ENCODE measurements at regions not wholly inside any gene's neighbourhood (a gene's known extent, or its start where the extent isn't known, plus 50 kb on each side); places are given as distances from the start of the nearest gene placed in this dataset.
A peak's percentile ranks its signal among the peaks of the same experiment; 100 is the strongest.

DNA sequence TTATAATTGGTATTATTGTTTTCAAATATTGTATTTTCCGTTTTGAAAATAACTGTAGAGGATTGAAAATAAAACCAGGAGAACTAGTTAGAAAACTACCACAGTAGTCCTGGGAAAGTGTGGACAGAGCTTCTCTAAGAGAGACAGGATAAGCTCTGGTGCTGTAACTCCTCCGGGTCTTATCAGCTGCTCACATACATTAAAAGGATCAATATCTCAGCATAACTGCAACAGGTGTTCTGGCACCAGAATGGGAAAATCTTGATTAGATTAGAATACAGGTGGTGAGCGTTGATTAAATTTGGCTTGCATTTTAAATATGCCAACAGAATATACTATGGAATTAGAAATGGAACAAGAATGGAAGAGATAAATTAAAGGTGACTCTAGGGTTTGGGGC lies 1138.9 kb upstream of the ADGRB3 start (continued):
- TF ChIP-seq, protein P1, sequence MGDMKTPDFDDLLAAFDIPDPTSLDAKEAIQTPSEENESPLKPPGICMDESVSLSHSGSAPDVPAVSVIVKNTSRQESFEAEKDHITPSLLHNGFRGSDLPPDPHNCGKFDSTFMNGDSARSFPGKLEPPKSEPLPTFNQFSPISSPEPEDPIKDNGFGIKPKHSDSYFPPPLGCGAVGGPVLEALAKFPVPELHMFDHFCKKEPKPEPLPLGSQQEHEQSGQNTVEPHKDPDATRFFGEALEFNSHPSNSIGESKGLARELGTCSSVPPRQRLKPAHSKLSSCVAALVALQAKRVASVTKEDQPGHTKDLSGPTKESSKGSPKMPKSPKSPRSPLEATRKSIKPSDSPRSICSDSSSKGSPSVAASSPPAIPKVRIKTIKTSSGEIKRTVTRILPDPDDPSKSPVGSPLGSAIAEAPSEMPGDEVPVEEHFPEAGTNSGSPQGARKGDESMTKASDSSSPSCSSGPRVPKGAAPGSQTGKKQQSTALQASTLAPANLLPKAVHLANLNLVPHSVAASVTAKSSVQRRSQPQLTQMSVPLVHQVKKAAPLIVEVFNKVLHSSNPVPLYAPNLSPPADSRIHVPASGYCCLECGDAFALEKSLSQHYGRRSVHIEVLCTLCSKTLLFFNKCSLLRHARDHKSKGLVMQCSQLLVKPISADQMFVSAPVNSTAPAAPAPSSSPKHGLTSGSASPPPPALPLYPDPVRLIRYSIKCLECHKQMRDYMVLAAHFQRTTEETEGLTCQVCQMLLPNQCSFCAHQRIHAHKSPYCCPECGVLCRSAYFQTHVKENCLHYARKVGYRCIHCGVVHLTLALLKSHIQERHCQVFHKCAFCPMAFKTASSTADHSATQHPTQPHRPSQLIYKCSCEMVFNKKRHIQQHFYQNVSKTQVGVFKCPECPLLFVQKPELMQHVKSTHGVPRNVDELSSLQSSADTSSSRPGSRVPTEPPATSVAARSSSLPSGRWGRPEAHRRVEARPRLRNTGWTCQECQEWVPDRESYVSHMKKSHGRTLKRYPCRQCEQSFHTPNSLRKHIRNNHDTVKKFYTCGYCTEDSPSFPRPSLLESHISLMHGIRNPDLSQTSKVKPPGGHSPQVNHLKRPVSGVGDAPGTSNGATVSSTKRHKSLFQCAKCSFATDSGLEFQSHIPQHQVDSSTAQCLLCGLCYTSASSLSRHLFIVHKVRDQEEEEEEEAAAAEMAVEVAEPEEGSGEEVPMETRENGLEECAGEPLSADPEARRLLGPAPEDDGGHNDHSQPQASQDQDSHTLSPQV (IDR thresholded peaks at IDR 0.05): no peak
- TF ChIP-seq HSF4 (CRISPR knock-in tag; IDR thresholded peaks at IDR 0.05; ENCODE audit: borderline replicate concordance) (no peak), POLR3A (IDR thresholded peaks at IDR 0.05; ENCODE audit: borderline replicate concordance, extremely low read depth, insufficient read depth, insufficient read length) (no peak), ZNF140 (CRISPR knock-in tag; IDR thresholded peaks at IDR 0.05) (no peak), NFIC (IDR thresholded peaks at IDR 0.05) (peak; percentile 63), ZNF589 (CRISPR knock-in tag; IDR thresholded peaks at IDR 0.05; ENCODE audit: low read depth) (no peak), TEAD4 (IDR thresholded peaks at IDR 0.05; ENCODE audit: low read length) (peak; percentile 94), TEAD4 (CRISPR knock-in tag; IDR thresholded peaks at IDR 0.05; ENCODE audit: borderline replicate concordance) (no peak), ZSCAN29 (IDR thresholded peaks at IDR 0.05) (no peak), POU5F1 (IDR thresholded peaks at IDR 0.05; ENCODE audit: borderline replicate concordance, low read depth, low read length, partially characterized antibody) (no peak), BRD9 (IDR thresholded peaks at IDR 0.05; ENCODE audit: low read depth, partially characterized antibody) (no peak), HDAC8 (tag; IDR thresholded peaks at IDR 0.05) (no peak), KLF16 (IDR thresholded peaks at IDR 0.05) (peak; percentile 75), PCBP1 (IDR thresholded peaks at IDR 0.05; ENCODE audit: low read depth, low read length, poor library complexity, severe bottlenecking) (no peak), XRCC5 (IDR thresholded peaks at IDR 0.05; ENCODE audit: low read depth, low read length) (no peak), KLF13 (tag; IDR thresholded peaks at IDR 0.05; ENCODE audit: borderline replicate concordance, low read depth) (no peak), NFE2 (IDR thresholded peaks at IDR 0.05; ENCODE audit: low read depth) (no peak)
- TF ChIP-seq, protein P2, sequence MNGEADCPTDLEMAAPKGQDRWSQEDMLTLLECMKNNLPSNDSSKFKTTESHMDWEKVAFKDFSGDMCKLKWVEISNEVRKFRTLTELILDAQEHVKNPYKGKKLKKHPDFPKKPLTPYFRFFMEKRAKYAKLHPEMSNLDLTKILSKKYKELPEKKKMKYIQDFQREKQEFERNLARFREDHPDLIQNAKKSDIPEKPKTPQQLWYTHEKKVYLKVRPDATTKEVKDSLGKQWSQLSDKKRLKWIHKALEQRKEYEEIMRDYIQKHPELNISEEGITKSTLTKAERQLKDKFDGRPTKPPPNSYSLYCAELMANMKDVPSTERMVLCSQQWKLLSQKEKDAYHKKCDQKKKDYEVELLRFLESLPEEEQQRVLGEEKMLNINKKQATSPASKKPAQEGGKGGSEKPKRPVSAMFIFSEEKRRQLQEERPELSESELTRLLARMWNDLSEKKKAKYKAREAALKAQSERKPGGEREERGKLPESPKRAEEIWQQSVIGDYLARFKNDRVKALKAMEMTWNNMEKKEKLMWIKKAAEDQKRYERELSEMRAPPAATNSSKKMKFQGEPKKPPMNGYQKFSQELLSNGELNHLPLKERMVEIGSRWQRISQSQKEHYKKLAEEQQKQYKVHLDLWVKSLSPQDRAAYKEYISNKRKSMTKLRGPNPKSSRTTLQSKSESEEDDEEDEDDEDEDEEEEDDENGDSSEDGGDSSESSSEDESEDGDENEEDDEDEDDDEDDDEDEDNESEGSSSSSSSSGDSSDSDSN (IDR thresholded peaks at IDR 0.05; ENCODE audit: borderline replicate concordance in 1 of 2, low read depth in 2 of 2, low read length in 2 of 2): no peak
- TF ChIP-seq, protein P3, sequence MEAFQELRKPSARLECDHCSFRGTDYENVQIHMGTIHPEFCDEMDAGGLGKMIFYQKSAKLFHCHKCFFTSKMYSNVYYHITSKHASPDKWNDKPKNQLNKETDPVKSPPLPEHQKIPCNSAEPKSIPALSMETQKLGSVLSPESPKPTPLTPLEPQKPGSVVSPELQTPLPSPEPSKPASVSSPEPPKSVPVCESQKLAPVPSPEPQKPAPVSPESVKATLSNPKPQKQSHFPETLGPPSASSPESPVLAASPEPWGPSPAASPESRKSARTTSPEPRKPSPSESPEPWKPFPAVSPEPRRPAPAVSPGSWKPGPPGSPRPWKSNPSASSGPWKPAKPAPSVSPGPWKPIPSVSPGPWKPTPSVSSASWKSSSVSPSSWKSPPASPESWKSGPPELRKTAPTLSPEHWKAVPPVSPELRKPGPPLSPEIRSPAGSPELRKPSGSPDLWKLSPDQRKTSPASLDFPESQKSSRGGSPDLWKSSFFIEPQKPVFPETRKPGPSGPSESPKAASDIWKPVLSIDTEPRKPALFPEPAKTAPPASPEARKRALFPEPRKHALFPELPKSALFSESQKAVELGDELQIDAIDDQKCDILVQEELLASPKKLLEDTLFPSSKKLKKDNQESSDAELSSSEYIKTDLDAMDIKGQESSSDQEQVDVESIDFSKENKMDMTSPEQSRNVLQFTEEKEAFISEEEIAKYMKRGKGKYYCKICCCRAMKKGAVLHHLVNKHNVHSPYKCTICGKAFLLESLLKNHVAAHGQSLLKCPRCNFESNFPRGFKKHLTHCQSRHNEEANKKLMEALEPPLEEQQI (IDR thresholded peaks at IDR 0.05): no peak
- TF ChIP-seq, protein P4, sequence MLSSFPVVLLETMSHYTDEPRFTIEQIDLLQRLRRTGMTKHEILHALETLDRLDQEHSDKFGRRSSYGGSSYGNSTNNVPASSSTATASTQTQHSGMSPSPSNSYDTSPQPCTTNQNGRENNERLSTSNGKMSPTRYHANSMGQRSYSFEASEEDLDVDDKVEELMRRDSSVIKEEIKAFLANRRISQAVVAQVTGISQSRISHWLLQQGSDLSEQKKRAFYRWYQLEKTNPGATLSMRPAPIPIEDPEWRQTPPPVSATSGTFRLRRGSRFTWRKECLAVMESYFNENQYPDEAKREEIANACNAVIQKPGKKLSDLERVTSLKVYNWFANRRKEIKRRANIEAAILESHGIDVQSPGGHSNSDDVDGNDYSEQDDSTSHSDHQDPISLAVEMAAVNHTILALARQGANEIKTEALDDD (IDR thresholded peaks at IDR 0.05): peak; percentile 77

Measured in K562 (cell line).